Esophagus muscularis mucosa (tissue), 3 donors: ENCODE measurements at regions not wholly inside any gene's neighbourhood (a gene's known extent, or its start where the extent isn't known, plus 50 kb on each side); places are given as distances from the start of the nearest gene placed in this dataset.

ENCODE experiments used
- CTCF ChIP-seq, 3 experiments: fragments of 200-600 bp in 2 of 3; fragments of 450-650 bp in 1 of 3; sonication (generic) in 2 of 3; IDR thresholded peaks; one replicate each; pipeline ENCODE4 v1.5.1; 2017 to 2019; ENCODE audit warnings: antibody characterized with exemption in 3 of 3, mild to moderate bottlenecking in 2 of 3, moderate library complexity in 1 of 3
- POLR2A ChIP-seq: fragments of 450-650 bp; IDR thresholded peaks from one replicate; pipeline ENCODE4 v1.6.1; 2017; ENCODE audit warnings: antibody characterized with exemption, moderate library complexity, mild to moderate bottlenecking, low read depth
- POLR2AphosphoS5 ChIP-seq, 2 donors: sonication (generic); formaldehyde crosslinking; IDR thresholded peaks; one replicate each; pipeline ENCODE4 v1.6.1; 2017; ENCODE audit warnings: antibody characterized with exemption in 2 of 2

- TF ChIP-seq CTCF (IDR thresholded peaks at IDR 0.05) (no peak), POLR2AphosphoS5 (IDR thresholded peaks at IDR 0.05) (no peak), POLR2A (no peak)
Measured at GRCh38 chr6:67814262-67814661, 820.8 kb upstream of the ADGRB3 start.
